HCT116 (cell line): ENCODE measurements at regions not wholly inside any gene's neighbourhood (a gene's known extent, or its start where the extent isn't known, plus 50 kb on each side); places are given as distances from the start of the nearest gene placed in this dataset.

ENCODE experiments used
- ATAC-seq: fragments of 200-7000 bp; cut with Tn5 transposase; 2 replicates; pipeline ENCODE4 v1.9.1; 2020; ENCODE audit warnings: mild to moderate bottlenecking, moderate library complexity
- BruUV-seq: library from RNA; stranded (reverse); fragments of 400-500 nt; replicated peaks from 2 replicates; lab custom pipeline; 2021; lab: Mats Ljungman, UMichigan
- CTCF ChIA-PET: fragments of 300-600 bp; sonication (Branson Sonifier 250); formaldehyde crosslinking; loops from one replicate; lab custom pipeline; 2021; ENCODE audit warnings: antibody characterized with exemption; lab: Charles Lee
- POLR2A ChIA-PET: fragments of 300-600, 350-600 bp; sonication (Branson Sonifier 250); formaldehyde crosslinking; loops from one replicate; lab custom pipeline; 2021; ENCODE audit warnings: antibody characterized with exemption; lab: Charles Lee
- RAD21 ChIA-PET, 2 experiments: fragments of 300-600 bp; sonication (Branson Sonifier 250); formaldehyde crosslinking; loops; one replicate each; lab custom pipeline; 2023; ENCODE audit warnings: low total read pairs in 2 of 2; ENCODE audit not compliant: uncharacterized antibody in 2 of 2, unreplicated experiment in 2 of 2, low non-redundant PET in 1 of 2; lab: Charles Lee
- DNase-seq: peaks from one replicate; pipeline ENCODE4 v3.0.0-alpha.2; 2010; ENCODE audit warnings: low read depth, low spot score
- H2AFZ ChIP-seq: fragments of 200-600 bp; shearing (Covaris generic), sonication (generic); 2 replicates; pipeline ENCODE4 v1.6.1; 2017; ENCODE audit warnings: low read depth, mixed run types, mixed read lengths, antibody characterized with exemption, low read length; ENCODE audit not compliant: poor library complexity, severe bottlenecking
- H3K27ac ChIP-seq: 2 replicates; pipeline ENCODE4 v1.5.1; 2012; ENCODE audit warnings: low read depth, low read length
- H3K27me3 ChIP-seq: fragments of 200-600 bp; sonication (generic); 2 replicates; pipeline ENCODE4 v1.6.1; 2016; ENCODE audit warnings: mixed run types, low read length, mixed read lengths; ENCODE audit not compliant: insufficient read depth
- H3K36me3 ChIP-seq, 2 experiments: fragments of 200-500 bp in 1 of 2; fragments of 200-600 bp in 1 of 2; sonication (Bioruptor generic) in 1 of 2; sonication (generic) in 1 of 2; 2 replicates each; pipeline versions ENCODE4 v1.5.1 to v1.6.1; 2014 to 2016; ENCODE audit warnings: low read length in 2 of 2, inconsistent platforms in 1 of 2, mixed read lengths in 1 of 2, mixed run types in 1 of 2; ENCODE audit not compliant: insufficient read depth in 2 of 2, control insufficient read depth in 1 of 2
- H3K4me1 ChIP-seq, 2 experiments: fragments of 200-600 bp in 1 of 2; sonication (generic) in 1 of 2; 2 replicates each; pipeline versions ENCODE4 v1.5.1 to v1.6.1; 2012 to 2017; ENCODE audit warnings: low read length in 2 of 2, inconsistent platforms in 1 of 2, mild to moderate bottlenecking in 1 of 2, mixed read lengths in 1 of 2, mixed run types in 1 of 2, moderate library complexity in 1 of 2; ENCODE audit not compliant: insufficient read depth in 2 of 2, control insufficient read depth in 1 of 2
- H3K4me2 ChIP-seq: fragments of 200-600 bp; sonication (generic); 2 replicates; pipeline ENCODE4 v1.6.1; 2017; ENCODE audit warnings: mixed run types, low read length, mixed read lengths
- H3K4me3 ChIP-seq, 2 experiments: fragments of 200-600 bp in 1 of 2; sonication (generic) in 1 of 2; replicated peaks in 1 of 2; 2 replicates each; pipeline ENCODE4 v1.5.1; 2011 to 2016; ENCODE audit warnings: low read length in 2 of 2, control low read depth in 1 of 2, low read depth in 1 of 2, mild to moderate bottlenecking in 1 of 2, mixed read lengths in 1 of 2, mixed run types in 1 of 2
- H3K79me2 ChIP-seq: fragments of 200-600 bp; sonication (generic); 2 replicates; pipeline ENCODE4 v1.6.1; 2017; ENCODE audit warnings: mild to moderate bottlenecking, mixed run types, low read length, moderate library complexity, mixed read lengths; ENCODE audit not compliant: insufficient read depth
- H3K9ac ChIP-seq: fragments of 200-600 bp; sonication (generic); 2 replicates; pipeline ENCODE4 v1.6.1; 2016; ENCODE audit warnings: low read length, mixed read lengths
- H3K9me2 ChIP-seq: fragments of 200-600 bp; sonication (generic), shearing (Covaris generic); 2 replicates; pipeline ENCODE4 v1.6.1; 2017; ENCODE audit warnings: mixed run types, mild to moderate bottlenecking, moderate library complexity; ENCODE audit not compliant: insufficient read depth
- H3K9me3 ChIP-seq, 2 experiments: fragments of 200-500 bp in 1 of 2; fragments of 200-600 bp in 1 of 2; sonication (Bioruptor generic) in 1 of 2; sonication (generic) in 1 of 2; 2 replicates each; pipeline ENCODE4 v1.6.1; 2014 to 2017; ENCODE audit warnings: low read length in 2 of 2, mixed read lengths in 2 of 2, inconsistent platforms in 1 of 2, low read depth in 1 of 2, mild to moderate bottlenecking in 1 of 2, mixed run types in 1 of 2, moderate library complexity in 1 of 2; ENCODE audit not compliant: control insufficient read depth in 1 of 2, insufficient read depth in 1 of 2
- H4K20me1 ChIP-seq: fragments of 200-600 bp; sonication (generic), shearing (Covaris generic); 2 replicates; pipeline ENCODE4 v1.6.1; 2017; ENCODE audit warnings: mixed run types, mild to moderate bottlenecking, moderate library complexity; ENCODE audit not compliant: insufficient read depth
- CEBPB ChIP-seq: IDR thresholded peaks from 2 replicates; pipeline ENCODE4 v1.6.1; 2012; ENCODE audit warnings: low read depth
- ELF1 ChIP-seq: IDR thresholded peaks from 2 replicates; pipeline ENCODE4 v1.6.1; 2012; ENCODE audit warnings: low read depth, borderline replicate concordance
- EZH2 ChIP-seq: fragments of 200-600 bp; sonication (generic); IDR thresholded peaks from 2 replicates; pipeline ENCODE4 v1.6.1; 2017; ENCODE audit warnings: antibody characterized with exemption, mixed run types
- EZH2phosphoT487 ChIP-seq: fragments of 200-600 bp; IDR thresholded peaks from 2 replicates; pipeline ENCODE4 v1.6.1; 2018; ENCODE audit warnings: antibody characterized with exemption, borderline replicate concordance
- FOSL1 ChIP-seq: IDR thresholded peaks from 2 replicates; pipeline ENCODE4 v1.6.1; 2012; ENCODE audit warnings: low read depth
- MAX ChIP-seq: IDR thresholded peaks from 2 replicates; pipeline ENCODE4 v1.6.1; 2012
- POLR2A ChIP-seq: IDR thresholded peaks from 2 replicates; pipeline ENCODE4 v1.7.0; 2011; ENCODE audit warnings: borderline replicate concordance; ENCODE audit not compliant: insufficient read depth, insufficient read length; ENCODE audit errors: extremely low read depth
- RAD21 ChIP-seq: IDR thresholded peaks from 2 replicates; pipeline ENCODE4 v1.6.1; 2012; ENCODE audit warnings: low read depth, mild to moderate bottlenecking
- SRF ChIP-seq: IDR thresholded peaks from 2 replicates; pipeline ENCODE4 v1.6.1; 2012; ENCODE audit warnings: low read depth
- ZFX ChIP-seq: fragments of 450-650 bp; IDR thresholded peaks from 2 replicates; pipeline ENCODE4 v1.6.1; 2017
- intact Hi-C: fragments of 100-400 bp; cut with micrococcal nuclease; formaldehyde crosslinking; loops from 2 replicates; pipeline ENCODE4 v1.10.0; 2022
- TF ChIP-seq, protein P1 (sequence below): IDR thresholded peaks from 2 replicates; pipeline ENCODE4 v1.6.1; 2011; ENCODE audit warnings: mild to moderate bottlenecking, low read length, moderate library complexity; ENCODE audit not compliant: insufficient replicate concordance; ENCODE audit errors: extremely low read depth
- TF ChIP-seq, protein P2 (sequence below): IDR thresholded peaks from 2 replicates; pipeline ENCODE4 v1.6.1; 2012; ENCODE audit warnings: low read depth
- TF ChIP-seq, protein P3 (sequence below), 3 experiments: fragments of 200-600 bp in 1 of 3; sonication (generic) in 1 of 3; IDR thresholded peaks in 2 of 3; conservative IDR thresholded peaks in 1 of 3; 2 replicates each; pipeline ENCODE4 v1.5.1; 2012 to 2017; ENCODE audit warnings: low read depth in 2 of 3, low read length in 2 of 3, antibody characterized with exemption in 1 of 3, borderline replicate concordance in 1 of 3, control low read depth in 1 of 3, mild to moderate bottlenecking in 1 of 3, mixed read lengths in 1 of 3, mixed run types in 1 of 3, moderate library complexity in 1 of 3; ENCODE audit not compliant: insufficient read depth in 1 of 3

DNA sequence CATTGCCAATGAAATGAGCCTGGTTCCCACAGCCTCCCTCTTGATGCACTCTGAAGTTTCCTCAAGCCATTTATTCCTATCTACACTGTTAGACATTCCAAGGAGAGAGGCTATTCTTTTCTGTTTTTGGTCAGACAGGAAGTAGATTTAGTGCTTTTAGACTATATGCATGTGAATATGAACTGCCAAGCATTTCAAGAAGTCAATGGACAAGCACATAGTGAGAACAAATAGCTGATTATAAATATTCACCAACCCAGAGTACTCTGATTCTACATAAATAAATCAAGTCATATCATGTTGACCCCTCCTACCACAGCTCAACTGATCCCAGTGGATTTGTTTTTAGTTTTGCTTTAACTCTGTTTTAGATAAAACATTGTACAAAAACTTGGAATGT, 412.5 kb upstream of the RARB start:
- H3K27me3 ChIP-seq, result peaks cover 7% of the 10 kb centered on the region; the same call in 1 of the 2 replicates

GRCh38 chr3:25018909-25019308, 409.2 kb upstream of the RARB start:
- ChIA-PET CTCF (interaction anchor here (1.1 kb wide), 1 partner anchor 15 kb away, joined by 3 read pairs; no protein-coding TSS in a partner anchor), RAD21 (no interaction called here), POLR2A (no interaction called here)
- DNase-seq, result no peak
- Histone ChIP-seq H3K4me1 (no peaks in the 10 kb centered on the region), H3K36me3 (no peaks in the 10 kb centered on the region), H3K4me3 (no peak overlapping the region), H3K27me3 (peaks cover 7% of the 10 kb centered on the region; the same call in 1 of the 2 replicates), H3K27ac (no peak overlapping the region), H3K79me2 (no peaks in the 10 kb centered on the region), H3K4me2 (no peak overlapping the region), H3K9ac (no peak overlapping the region), H2AFZ (no peak overlapping the region), H3K9me2 (no peaks in the 10 kb centered on the region), H3K9me3 (no peaks in the 10 kb centered on the region), H4K20me1 (no peaks in the 10 kb centered on the region)
- intact Hi-C loops, result no loop called here
- ATAC-seq, result no peak
- no TSS peak for BruUV-seq
- TF ChIP-seq, protein P1, sequence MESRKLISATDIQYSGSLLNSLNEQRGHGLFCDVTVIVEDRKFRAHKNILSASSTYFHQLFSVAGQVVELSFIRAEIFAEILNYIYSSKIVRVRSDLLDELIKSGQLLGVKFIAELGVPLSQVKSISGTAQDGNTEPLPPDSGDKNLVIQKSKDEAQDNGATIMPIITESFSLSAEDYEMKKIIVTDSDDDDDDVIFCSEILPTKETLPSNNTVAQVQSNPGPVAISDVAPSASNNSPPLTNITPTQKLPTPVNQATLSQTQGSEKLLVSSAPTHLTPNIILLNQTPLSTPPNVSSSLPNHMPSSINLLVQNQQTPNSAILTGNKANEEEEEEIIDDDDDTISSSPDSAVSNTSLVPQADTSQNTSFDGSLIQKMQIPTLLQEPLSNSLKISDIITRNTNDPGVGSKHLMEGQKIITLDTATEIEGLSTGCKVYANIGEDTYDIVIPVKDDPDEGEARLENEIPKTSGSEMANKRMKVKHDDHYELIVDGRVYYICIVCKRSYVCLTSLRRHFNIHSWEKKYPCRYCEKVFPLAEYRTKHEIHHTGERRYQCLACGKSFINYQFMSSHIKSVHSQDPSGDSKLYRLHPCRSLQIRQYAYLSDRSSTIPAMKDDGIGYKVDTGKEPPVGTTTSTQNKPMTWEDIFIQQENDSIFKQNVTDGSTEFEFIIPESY, result no peak
- TF ChIP-seq EZH2 (no peak), EZH2phosphoT487 (no peak), ELF1 (no peak)
- TF ChIP-seq, protein P2, sequence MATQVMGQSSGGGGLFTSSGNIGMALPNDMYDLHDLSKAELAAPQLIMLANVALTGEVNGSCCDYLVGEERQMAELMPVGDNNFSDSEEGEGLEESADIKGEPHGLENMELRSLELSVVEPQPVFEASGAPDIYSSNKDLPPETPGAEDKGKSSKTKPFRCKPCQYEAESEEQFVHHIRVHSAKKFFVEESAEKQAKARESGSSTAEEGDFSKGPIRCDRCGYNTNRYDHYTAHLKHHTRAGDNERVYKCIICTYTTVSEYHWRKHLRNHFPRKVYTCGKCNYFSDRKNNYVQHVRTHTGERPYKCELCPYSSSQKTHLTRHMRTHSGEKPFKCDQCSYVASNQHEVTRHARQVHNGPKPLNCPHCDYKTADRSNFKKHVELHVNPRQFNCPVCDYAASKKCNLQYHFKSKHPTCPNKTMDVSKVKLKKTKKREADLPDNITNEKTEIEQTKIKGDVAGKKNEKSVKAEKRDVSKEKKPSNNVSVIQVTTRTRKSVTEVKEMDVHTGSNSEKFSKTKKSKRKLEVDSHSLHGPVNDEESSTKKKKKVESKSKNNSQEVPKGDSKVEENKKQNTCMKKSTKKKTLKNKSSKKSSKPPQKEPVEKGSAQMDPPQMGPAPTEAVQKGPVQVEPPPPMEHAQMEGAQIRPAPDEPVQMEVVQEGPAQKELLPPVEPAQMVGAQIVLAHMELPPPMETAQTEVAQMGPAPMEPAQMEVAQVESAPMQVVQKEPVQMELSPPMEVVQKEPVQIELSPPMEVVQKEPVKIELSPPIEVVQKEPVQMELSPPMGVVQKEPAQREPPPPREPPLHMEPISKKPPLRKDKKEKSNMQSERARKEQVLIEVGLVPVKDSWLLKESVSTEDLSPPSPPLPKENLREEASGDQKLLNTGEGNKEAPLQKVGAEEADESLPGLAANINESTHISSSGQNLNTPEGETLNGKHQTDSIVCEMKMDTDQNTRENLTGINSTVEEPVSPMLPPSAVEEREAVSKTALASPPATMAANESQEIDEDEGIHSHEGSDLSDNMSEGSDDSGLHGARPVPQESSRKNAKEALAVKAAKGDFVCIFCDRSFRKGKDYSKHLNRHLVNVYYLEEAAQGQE, result no peak

More for the DNA sequence above, 412.5 kb upstream of the RARB start:
- RAD21 ChIA-PET, result no interaction called here
- no peaks in the 10 kb centered on the region for H3K4me1 ChIP-seq
- H3K9me2 ChIP-seq, result no peaks in the 10 kb centered on the region
- no peak overlapping the region for H3K27ac ChIP-seq
- POLR2A ChIA-PET, result no interaction called here
- intact Hi-C loops, result no loop called here
- TF ChIP-seq, protein P3, sequence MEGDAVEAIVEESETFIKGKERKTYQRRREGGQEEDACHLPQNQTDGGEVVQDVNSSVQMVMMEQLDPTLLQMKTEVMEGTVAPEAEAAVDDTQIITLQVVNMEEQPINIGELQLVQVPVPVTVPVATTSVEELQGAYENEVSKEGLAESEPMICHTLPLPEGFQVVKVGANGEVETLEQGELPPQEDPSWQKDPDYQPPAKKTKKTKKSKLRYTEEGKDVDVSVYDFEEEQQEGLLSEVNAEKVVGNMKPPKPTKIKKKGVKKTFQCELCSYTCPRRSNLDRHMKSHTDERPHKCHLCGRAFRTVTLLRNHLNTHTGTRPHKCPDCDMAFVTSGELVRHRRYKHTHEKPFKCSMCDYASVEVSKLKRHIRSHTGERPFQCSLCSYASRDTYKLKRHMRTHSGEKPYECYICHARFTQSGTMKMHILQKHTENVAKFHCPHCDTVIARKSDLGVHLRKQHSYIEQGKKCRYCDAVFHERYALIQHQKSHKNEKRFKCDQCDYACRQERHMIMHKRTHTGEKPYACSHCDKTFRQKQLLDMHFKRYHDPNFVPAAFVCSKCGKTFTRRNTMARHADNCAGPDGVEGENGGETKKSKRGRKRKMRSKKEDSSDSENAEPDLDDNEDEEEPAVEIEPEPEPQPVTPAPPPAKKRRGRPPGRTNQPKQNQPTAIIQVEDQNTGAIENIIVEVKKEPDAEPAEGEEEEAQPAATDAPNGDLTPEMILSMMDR (IDR thresholded peaks at IDR 0.05 in 2 of 3, conservative IDR thresholded peaks at IDR 0.05 in 1 of 3; ENCODE audit: borderline replicate concordance in 1 of 3, insufficient read depth in 1 of 3, low read depth in 2 of 3, low read length in 2 of 3), result no peak
- no peak for TF ChIP-seq POLR2A
- TF ChIP-seq RAD21, result no peak
- TF ChIP-seq SRF, result no peak
- TF ChIP-seq CEBPB, result no peak
- TF ChIP-seq FOSL1, result no peak
- TF ChIP-seq ZFX, result no peak
- no peak for TF ChIP-seq MAX
- no peak overlapping the region for H3K9ac ChIP-seq
- no peaks in the 10 kb centered on the region for H3K9me3 ChIP-seq
- DNase-seq (no peak), ATAC-seq (no peak)
- H3K79me2 ChIP-seq, result no peaks in the 10 kb centered on the region
- BruUV-seq, result no TSS peak
- H2AFZ ChIP-seq, result no peak overlapping the region
- no peak overlapping the region for H3K4me2 ChIP-seq
- no peaks in the 10 kb centered on the region for H4K20me1 ChIP-seq
- H3K36me3 ChIP-seq, result no peaks in the 10 kb centered on the region
- H3K4me3 ChIP-seq, result no peak overlapping the region
- CTCF ChIA-PET, result no interaction called here
